Keratinocyte (primary cell): ENCODE measurements at regions not wholly inside any gene's neighbourhood (a gene's known extent, or its start where the extent isn't known, plus 50 kb on each side); places are given as distances from the start of the nearest gene placed in this dataset.

ENCODE experiments used
- DNase-seq: peaks from one replicate; pipeline ENCODE4 v3.0.0-alpha.2; 2011; ENCODE audit warnings: low read depth, missing footprints, low spot score
- FAIRE-seq: peaks from 2 replicates; lab custom pipeline; 2011; peaks lifted over from hg19 to GRCh38; lab: Jason Lieb, UNC
- H2AFZ ChIP-seq: 2 replicates; pipeline ENCODE4 v1.6.0; 2012; ENCODE audit warnings: low read length, control low read depth, inconsistent platforms; ENCODE audit not compliant: control insufficient read depth
- H3K27ac ChIP-seq: 2 replicates; pipeline ENCODE4 v1.5.1; 2011; ENCODE audit warnings: low read length; ENCODE audit not compliant: control insufficient read depth, insufficient read depth
- H3K27me3 ChIP-seq: 3 replicates; pipeline ENCODE4 v1.6.0; 2011; ENCODE audit warnings: low read length; ENCODE audit not compliant: control insufficient read depth, insufficient read depth; ENCODE audit errors: extremely low read depth
- H3K36me3 ChIP-seq, 2 experiments: 2 replicates in 1 of 2; 3 replicates in 1 of 2; pipeline ENCODE4 v1.5.1; 2011; ENCODE audit warnings: low read length in 2 of 2, mild to moderate bottlenecking in 1 of 2; ENCODE audit not compliant: control insufficient read depth in 2 of 2, insufficient read depth in 2 of 2; ENCODE audit errors: extremely low read depth in 1 of 2
- H3K4me1 ChIP-seq: 3 replicates; pipeline ENCODE4 v1.5.1; 2011; ENCODE audit warnings: low read length; ENCODE audit not compliant: control insufficient read depth, insufficient read depth; ENCODE audit errors: extremely low read depth
- H3K4me2 ChIP-seq: 3 replicates; pipeline ENCODE4 v1.6.0; 2011; ENCODE audit warnings: low read depth, low read length; ENCODE audit not compliant: control insufficient read depth, insufficient read depth; ENCODE audit errors: extremely low read depth
- H3K4me3 ChIP-seq, 3 experiments: fragments of 200-600 bp in 1 of 3; sonication (generic) in 1 of 3; 2 replicates in 2 of 3; 3 replicates in 1 of 3; pipeline ENCODE4 v1.5.1; 2011 to 2016; ENCODE audit warnings: low read length in 3 of 3, mild to moderate bottlenecking in 3 of 3, control low read depth in 2 of 3, inconsistent platforms in 1 of 3, low read depth in 1 of 3, mixed read lengths in 1 of 3, mixed run types in 1 of 3, moderate library complexity in 1 of 3; ENCODE audit not compliant: control insufficient read depth in 2 of 3, insufficient read depth in 2 of 3; ENCODE audit errors: extremely low read depth in 1 of 3
- H3K79me2 ChIP-seq: 2 replicates; pipeline ENCODE4 v1.6.0; 2012; ENCODE audit warnings: low read length; ENCODE audit not compliant: control insufficient read depth, insufficient read depth
- H3K9ac ChIP-seq: 3 replicates; pipeline ENCODE4 v1.6.0; 2011; ENCODE audit warnings: low read length; ENCODE audit not compliant: control insufficient read depth, insufficient read depth; ENCODE audit errors: extremely low read depth
- H3K9me1 ChIP-seq: 3 replicates; pipeline ENCODE4 v1.6.0; 2011; ENCODE audit warnings: low read length; ENCODE audit not compliant: control insufficient read depth, insufficient read depth; ENCODE audit errors: extremely low read depth
- H3K9me3 ChIP-seq: 2 replicates; pipeline ENCODE4 v1.5.1; 2012; ENCODE audit warnings: low read depth, low read length; ENCODE audit not compliant: control insufficient read depth
- H4K20me1 ChIP-seq: 3 replicates; pipeline ENCODE4 v1.6.0; 2011; ENCODE audit warnings: low read length; ENCODE audit not compliant: control insufficient read depth, insufficient read depth; ENCODE audit errors: extremely low read depth
- CTCF ChIP-seq, 3 experiments: IDR thresholded peaks in 1 of 3; conservative IDR thresholded peaks in 1 of 3; optimal IDR thresholded peaks in 1 of 3; 2 replicates in 2 of 3; 3 replicates in 1 of 3; pipeline versions ENCODE3 to v1.5.1; 2011; ENCODE audit warnings: low read length in 3 of 3, mild to moderate bottlenecking in 3 of 3, moderate library complexity in 2 of 3, control low read depth in 1 of 3, inconsistent platforms in 1 of 3; ENCODE audit not compliant: insufficient read depth in 2 of 3; ENCODE audit errors: extremely low read depth in 1 of 3
- EZH2 ChIP-seq: IDR thresholded peaks from one replicate; pipeline ENCODE4 v1.6.1; 2012; ENCODE audit warnings: inconsistent platforms, mild to moderate bottlenecking, low read length, moderate library complexity
- dilution Hi-C: fragments of 300-500 bp; cut with MboI; formaldehyde crosslinking; loops from one replicate; pipeline ENCODE4 v1.7.0; 2020; ENCODE audit warnings: low sequenced_read_pairs; ENCODE audit not compliant: extremely low pct_ligation_motif_present

- Histone ChIP-seq H4K20me1 (no peaks in the 10 kb centered on the region), H3K9ac (no peak overlapping the region), H3K9me3 (peaks cover 2% of the 10 kb centered on the region), H3K27ac (no peak overlapping the region), H3K4me2 (no peak overlapping the region), H3K79me2 (no peaks in the 10 kb centered on the region), H3K4me3 (no peak overlapping the region), H3K9me1 (no peaks in the 10 kb centered on the region), H3K27me3 (no peaks in the 10 kb centered on the region), H3K4me1 (no peaks in the 10 kb centered on the region), H3K36me3 (no peaks in the 10 kb centered on the region), H2AFZ (no peak overlapping the region)
- DNase-seq (no peak), FAIRE-seq (no peak)
- dilution Hi-C loops, result no loop called here
- TF ChIP-seq CTCF (optimal IDR thresholded peaks at IDR 0.05 in 1 of 3, IDR thresholded peaks at IDR 0.05 in 1 of 3, conservative IDR thresholded peaks at IDR 0.05 in 1 of 3; ENCODE audit: extremely low read depth in 1 of 3, insufficient read depth in 2 of 3, low read length in 3 of 3) (no peak), EZH2 (no peak)
Observed at GRCh38 chr11:82267186-82267585, 466.5 kb downstream of the FAM181B start.

- Histone ChIP-seq H3K79me2 (no peaks in the 10 kb centered on the region), H3K4me3 (no peak overlapping the region), H3K27me3 (no peaks in the 10 kb centered on the region), H3K4me1 (no peaks in the 10 kb centered on the region), H3K4me2 (no peak overlapping the region), H2AFZ (no peak overlapping the region), H3K9me1 (no peaks in the 10 kb centered on the region), H3K9me3 (no peaks in the 10 kb centered on the region), H4K20me1 (no peaks in the 10 kb centered on the region), H3K36me3 (no peaks in the 10 kb centered on the region), H3K9ac (no peak overlapping the region), H3K27ac (no peak overlapping the region)
- DNase-seq, result no peak
- dilution Hi-C loops, result no loop called here
- FAIRE-seq, result no peak
- TF ChIP-seq CTCF (optimal IDR thresholded peaks at IDR 0.05 in 1 of 3, IDR thresholded peaks at IDR 0.05 in 1 of 3, conservative IDR thresholded peaks at IDR 0.05 in 1 of 3; ENCODE audit: extremely low read depth in 1 of 3, insufficient read depth in 2 of 3, low read length in 3 of 3) (no peak), EZH2 (no peak)
Observed at GRCh38 chr11:82261367-82261766, 472.3 kb downstream of the FAM181B start.
